CD4-positive, alpha-beta memory T cell (primary cell): ENCODE measurements at regions not wholly inside any gene's neighbourhood (a gene's known extent, or its start where the extent isn't known, plus 50 kb on each side); places are given as distances from the start of the nearest gene placed in this dataset.
"Not testable (repeated sequence)": the region's sequence is repeated elsewhere in the genome, so short reads cannot be mapped to it uniquely, and the experiment has no call there.

ENCODE experiments used
- CTCF ChIA-PET: fragments of 350-600 bp; sonication (Branson Sonifier 250); formaldehyde crosslinking; loops from one replicate; lab custom pipeline; 2021; ENCODE audit warnings: inconsistent platforms; ENCODE audit not compliant: partially characterized antibody; lab: Charles Lee
- POLR2A ChIA-PET: fragments of 350-600 bp; sonication (Branson Sonifier 250); formaldehyde crosslinking; loops from one replicate; lab custom pipeline; 2021; ENCODE audit not compliant: partially characterized antibody; lab: Charles Lee
- DNase-seq, 5 donors: peaks; one replicate each; pipeline versions ENCODE4 v3.0.0 to v3.0.0-alpha.2; 2020 to 2022; ENCODE audit warnings: mixed read lengths in 1 of 5
- H3K27ac ChIP-seq: one replicate; pipeline ENCODE4 v1.7.0; 2013; ENCODE audit warnings: low read depth, low read length
- H3K27me3 ChIP-seq: 2 replicates; pipeline ENCODE4 v1.7.0; 2013; ENCODE audit warnings: mild to moderate bottlenecking, low read length, moderate library complexity; ENCODE audit not compliant: insufficient read depth
- H3K36me3 ChIP-seq: 2 replicates; pipeline ENCODE4 v1.7.0; 2013; ENCODE audit warnings: mild to moderate bottlenecking, low read length, moderate library complexity; ENCODE audit not compliant: insufficient read depth
- H3K4me1 ChIP-seq: 2 replicates; pipeline ENCODE4 v1.7.0; 2013; ENCODE audit warnings: mild to moderate bottlenecking, low read length, moderate library complexity; ENCODE audit not compliant: insufficient read depth
- H3K4me3 ChIP-seq, 2 donors: one replicate each; pipeline ENCODE4 v1.7.0; 2013; ENCODE audit warnings: low read length in 2 of 2, mild to moderate bottlenecking in 1 of 2
- H3K9me3 ChIP-seq, 2 donors: one replicate each; pipeline ENCODE4 v1.7.0; 2013; ENCODE audit warnings: low read length in 2 of 2, control low read depth in 1 of 2; ENCODE audit not compliant: control insufficient read depth in 1 of 2
- H3K27ac Mint-ChIP-seq, 7 donors: one replicate each; pipeline ENCODE4 v1.8.0; 2020 to 2021; ENCODE audit warnings: mixed read lengths in 7 of 7, mild to moderate bottlenecking in 6 of 7, inconsistent platforms in 3 of 7, moderate library complexity in 3 of 7
- H3K27me3 Mint-ChIP-seq, 2 donors: one replicate each; pipeline ENCODE4 v1.8.0; 2020 to 2021; ENCODE audit warnings: mixed read lengths in 2 of 2
- H3K36me3 Mint-ChIP-seq, 2 donors: one replicate each; pipeline ENCODE4 v1.8.0; 2020 to 2021; ENCODE audit warnings: mixed read lengths in 2 of 2, inconsistent platforms in 1 of 2, mild to moderate bottlenecking in 1 of 2
- H3K4me1 Mint-ChIP-seq, 4 donors: one replicate each; pipeline ENCODE4 v1.8.0; 2020 to 2021; ENCODE audit warnings: mixed read lengths in 4 of 4, mild to moderate bottlenecking in 1 of 4
- H3K4me3 Mint-ChIP-seq, 8 donors: one replicate each; pipeline ENCODE4 v1.8.0; 2020 to 2021; ENCODE audit warnings: mixed read lengths in 8 of 8, mild to moderate bottlenecking in 7 of 8, moderate library complexity in 6 of 8, inconsistent platforms in 3 of 8
- H3K9me3 Mint-ChIP-seq, 8 donors: one replicate each; pipeline ENCODE4 v1.8.0; 2020 to 2021; ENCODE audit warnings: mixed read lengths in 8 of 8, mild to moderate bottlenecking in 5 of 8, inconsistent platforms in 3 of 8, moderate library complexity in 1 of 8
- intact Hi-C: fragments of 100-400 bp; cut with micrococcal nuclease; formaldehyde crosslinking; loops from one replicate; pipeline ENCODE4 v1.15.1; 2023

GRCh38 chr5:42066131-42066530, 141.1 kb downstream of the FBXO4 start:
- Histone ChIP-seq H3K4me3 (no peak overlapping the region), H3K27me3 (no peaks in the 10 kb centered on the region), H3K9me3 (no peaks in the 10 kb centered on the region), H3K4me1 (no peaks in the 10 kb centered on the region), H3K36me3 (no peaks in the 10 kb centered on the region), H3K27ac (no peak overlapping the region)
- CTCF ChIA-PET, result interaction anchor here (0.8 to 1.9 kb wide), 2 partner anchors 9 to 210 kb away, joined by 3 to 17 read pairs; no protein-coding TSS in a partner anchor
- H3K27me3 Mint-ChIP-seq, result peaks cover 0 to 3% of the 10 kb centered on the region in 2 donors
- H3K27ac Mint-ChIP-seq, result no peak overlapping the region
- intact Hi-C loops, result no loop called here
- POLR2A ChIA-PET, result no interaction called here
- no peak for DNase-seq
- H3K9me3 Mint-ChIP-seq, result no peaks in the 10 kb centered on the region
- no peaks in the 10 kb centered on the region for H3K4me1 Mint-ChIP-seq
- H3K36me3 Mint-ChIP-seq, result no peaks in the 10 kb centered on the region
- H3K4me3 Mint-ChIP-seq, result no peak overlapping the region

DNA sequence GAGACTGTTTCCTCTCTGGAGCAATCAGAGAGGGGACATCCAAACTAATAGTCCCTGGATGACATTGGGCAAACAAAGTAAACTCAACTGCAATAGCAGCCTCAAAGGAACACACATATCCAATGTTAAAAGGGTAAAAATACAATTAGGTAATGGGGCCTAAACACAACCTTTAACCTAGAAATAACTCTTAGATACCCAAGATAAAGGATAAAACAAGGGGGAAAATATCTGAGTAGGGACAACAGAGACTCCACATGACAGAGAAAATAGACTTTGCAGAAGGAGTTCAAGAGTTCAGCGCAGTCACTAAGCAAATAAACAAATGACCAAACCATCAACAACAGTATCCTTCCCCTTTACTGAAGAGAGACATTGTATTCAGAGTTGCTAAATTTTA, 149.3 kb downstream of the FBXO4 start:
- Mint-ChIP-seq H3K36me3 (no peaks in the 10 kb centered on the region), H3K4me1 (no peaks in the 10 kb centered on the region), H3K27ac (no peak overlapping the region), H3K4me3 (no peak overlapping the region), H3K9me3 (peaks cover 0 to 3% (median 0%) of the 10 kb centered on the region in 8 donors), H3K27me3 (peaks cover 10 to 11% of the 10 kb centered on the region in 2 donors)
- Histone ChIP-seq H3K27ac (no peak overlapping the region), H3K27me3 (no peaks in the 10 kb centered on the region), H3K4me3 (no peak overlapping the region), H3K36me3 (no peaks in the 10 kb centered on the region), H3K4me1 (no peaks in the 10 kb centered on the region), H3K9me3 (no peaks in the 10 kb centered on the region)
- intact Hi-C loops, result no loop called here
- no peak for DNase-seq
- ChIA-PET POLR2A (no interaction called here), CTCF (no interaction called here)

DNA sequence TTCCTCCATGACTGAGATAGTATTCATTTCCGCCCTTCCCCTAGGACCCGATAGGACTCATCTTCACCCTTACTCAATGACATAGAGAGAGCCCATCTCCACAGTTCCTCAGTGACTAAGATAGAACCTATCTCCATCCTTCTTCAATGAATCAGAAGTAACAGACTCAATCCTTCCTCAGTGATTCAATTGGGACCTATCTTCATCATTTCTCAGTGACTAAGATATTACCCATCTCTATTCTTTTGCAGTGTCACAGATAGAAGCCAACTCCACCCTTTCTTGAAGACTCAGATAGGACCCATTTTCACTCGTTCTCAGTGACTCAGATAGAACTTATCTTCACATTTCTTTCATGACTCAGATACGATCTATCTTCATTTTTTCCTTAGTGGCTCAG, 164.6 kb downstream of the FBXO4 start:
- intact Hi-C loops, result no loop called here
- Histone ChIP-seq H3K4me1 (no peaks in the 10 kb centered on the region), H3K4me3 (no peak overlapping the region), H3K27me3 (no peaks in the 10 kb centered on the region), H3K36me3 (no peaks in the 10 kb centered on the region), H3K9me3 (no peaks in the 10 kb centered on the region), H3K27ac (no peak overlapping the region)
- Mint-ChIP-seq H3K4me1 (no peaks in the 10 kb centered on the region), H3K4me3 (no peak overlapping the region), H3K36me3 (no peaks in the 10 kb centered on the region), H3K27me3 (peaks cover 0 to 2% of the 10 kb centered on the region in 2 donors), H3K27ac (no peak overlapping the region), H3K9me3 (peaks cover 0 to 2% (median 0%) of the 10 kb centered on the region in 8 donors)
- ChIA-PET CTCF (no interaction called here), POLR2A (no interaction called here)
- no peak for DNase-seq

- Histone ChIP-seq H3K27me3 (no peaks in the 10 kb centered on the region), H3K4me3 (no peak overlapping the region), H3K27ac (no peak overlapping the region), H3K4me1 (no peaks in the 10 kb centered on the region), H3K36me3 (no peaks in the 10 kb centered on the region), H3K9me3 (no peaks in the 10 kb centered on the region)
- H3K4me3 Mint-ChIP-seq, result no peak overlapping the region
- no peaks in the 10 kb centered on the region for H3K4me1 Mint-ChIP-seq
- H3K27ac Mint-ChIP-seq, result no peak overlapping the region
- POLR2A ChIA-PET, result no interaction called here
- CTCF ChIA-PET, result no interaction called here
- peaks cover 0 to 2% (median 0%) of the 10 kb centered on the region in 8 donors for H3K9me3 Mint-ChIP-seq
- H3K36me3 Mint-ChIP-seq, result no peaks in the 10 kb centered on the region
- H3K27me3 Mint-ChIP-seq, result peaks cover 0 to 2% of the 10 kb centered on the region in 2 donors
- intact Hi-C loops, result no loop called here
- no peak for DNase-seq
Measured at GRCh38 chr5:42090162-42090561, 165.1 kb downstream of the FBXO4 start.

- H3K27me3 Mint-ChIP-seq, H3K4me1 Mint-ChIP-seq, H3K27ac ChIP-seq, H3K9me3 ChIP-seq, H3K27me3 ChIP-seq, H3K4me3 ChIP-seq, H3K36me3 Mint-ChIP-seq, H3K4me1 ChIP-seq, H3K36me3 ChIP-seq, DNase-seq, H3K27ac Mint-ChIP-seq, intact Hi-C loops, H3K9me3 Mint-ChIP-seq, POLR2A ChIA-PET, CTCF ChIA-PET, H3K4me3 Mint-ChIP-seq: not testable (repeated sequence)
Measured at GRCh38 chr5:42099846-42100245, 174.8 kb downstream of the FBXO4 start.

DNA sequence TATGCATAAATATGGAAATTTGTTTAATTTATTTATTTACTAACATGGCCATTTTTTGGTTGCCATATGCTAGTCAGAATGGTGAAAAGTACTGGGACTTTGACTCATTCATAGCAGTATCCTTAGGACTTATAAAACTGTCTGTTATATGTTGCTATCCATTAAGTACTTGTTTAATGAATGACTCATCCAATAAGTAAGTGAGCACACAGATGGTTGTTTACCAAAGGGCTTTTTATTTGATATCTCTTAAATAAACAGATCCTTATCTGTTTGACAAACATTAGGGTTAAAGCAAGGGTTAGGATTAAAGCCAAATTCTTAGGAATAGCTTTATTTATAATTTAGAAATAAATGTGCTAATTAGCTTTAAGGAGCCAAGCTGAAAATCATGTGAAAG, 183.4 kb downstream of the FBXO4 start:
- Mint-ChIP-seq H3K4me3 (no peak overlapping the region), H3K9me3 (peaks cover 0 to 9% (median 4%) of the 10 kb centered on the region in 8 donors), H3K36me3 (no peaks in the 10 kb centered on the region), H3K27ac (no peak overlapping the region), H3K4me1 (no peaks in the 10 kb centered on the region), H3K27me3 (peaks cover 0 to 2% of the 10 kb centered on the region in 2 donors)
- CTCF ChIA-PET, result no interaction called here
- intact Hi-C loops, result no loop called here
- DNase-seq, result no peak
- Histone ChIP-seq H3K9me3 (no peaks in the 10 kb centered on the region), H3K4me1 (no peaks in the 10 kb centered on the region), H3K4me3 (no peak overlapping the region), H3K27me3 (no peaks in the 10 kb centered on the region), H3K27ac (no peak overlapping the region), H3K36me3 (no peaks in the 10 kb centered on the region)
- POLR2A ChIA-PET, result no interaction called here

DNA sequence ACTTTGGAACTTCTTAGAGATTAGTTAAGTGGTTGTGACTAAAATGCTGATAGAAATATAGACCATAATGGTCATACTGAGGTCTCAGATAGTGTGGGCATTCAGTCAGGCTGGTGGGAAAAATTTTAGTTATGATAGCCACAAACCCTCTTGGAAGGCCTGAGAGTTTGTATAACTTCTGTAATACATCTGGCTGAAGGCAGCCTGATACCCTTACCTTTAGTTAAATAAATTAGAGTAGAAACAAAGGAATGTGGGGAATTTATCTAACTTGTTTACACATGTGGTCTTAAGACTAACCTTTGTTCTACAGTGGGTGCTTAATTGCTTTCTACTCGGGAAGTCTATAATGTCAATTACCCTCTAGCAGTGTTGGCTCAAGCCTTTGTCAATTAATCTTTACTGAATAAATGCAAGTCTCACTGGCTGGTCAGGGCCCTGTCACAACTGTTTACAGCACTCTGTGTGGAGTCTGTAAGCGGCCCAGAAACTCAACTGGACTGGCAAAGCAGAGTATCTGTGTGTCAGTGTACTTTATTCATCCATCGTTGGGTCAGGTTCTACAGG, 184.0 kb downstream of the FBXO4 start:
- peaks cover 0 to 9% (median 4%) of the 10 kb centered on the region in 8 donors for H3K9me3 Mint-ChIP-seq
- no peaks in the 10 kb centered on the region for H3K36me3 ChIP-seq
- H3K27ac ChIP-seq, result no peak overlapping the region
- no peaks in the 10 kb centered on the region for H3K4me1 ChIP-seq
- POLR2A ChIA-PET, result no interaction called here
- CTCF ChIA-PET, result no interaction called here
- no peaks in the 10 kb centered on the region for H3K4me1 Mint-ChIP-seq
- intact Hi-C loops, result no loop called here
- H3K27ac Mint-ChIP-seq, result no peak overlapping the region
- H3K4me3 ChIP-seq, result no peak overlapping the region
- DNase-seq, result no peak
- no peaks in the 10 kb centered on the region for H3K36me3 Mint-ChIP-seq
- H3K27me3 ChIP-seq, result no peaks in the 10 kb centered on the region
- H3K4me3 Mint-ChIP-seq, result no peak overlapping the region
- no peaks in the 10 kb centered on the region for H3K27me3 Mint-ChIP-seq
- H3K9me3 ChIP-seq, result no peaks in the 10 kb centered on the region

DNA sequence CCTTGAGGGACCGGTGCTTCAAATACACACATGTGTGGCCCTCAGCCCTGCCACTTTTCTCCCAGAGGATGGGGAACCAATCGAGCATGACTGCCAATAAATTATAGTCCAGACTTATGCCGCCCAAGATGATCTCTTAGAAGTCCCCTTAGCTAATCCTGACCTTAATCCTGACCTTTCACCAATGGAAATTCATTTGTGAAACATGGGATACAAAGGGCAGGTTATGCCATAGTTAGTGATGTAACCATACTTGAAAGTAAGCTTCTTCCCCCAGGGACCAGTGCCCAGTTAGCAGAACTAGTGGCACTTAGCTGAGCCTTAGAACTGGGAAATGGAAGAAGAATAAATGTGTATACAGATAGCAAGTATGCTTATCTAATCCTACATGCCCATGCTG, 190.6 kb downstream of the FBXO4 start:
- H3K27ac ChIP-seq, H3K4me3 ChIP-seq, DNase-seq, H3K9me3 ChIP-seq, intact Hi-C loops, H3K27me3 ChIP-seq, H3K4me3 Mint-ChIP-seq, CTCF ChIA-PET, H3K27me3 Mint-ChIP-seq, H3K27ac Mint-ChIP-seq, H3K9me3 Mint-ChIP-seq, H3K36me3 Mint-ChIP-seq, H3K4me1 Mint-ChIP-seq, POLR2A ChIA-PET, H3K4me1 ChIP-seq, H3K36me3 ChIP-seq: not testable (repeated sequence)
